HG03175 (cell line): ENCODE measurements at regions not wholly inside any gene's neighbourhood (a gene's known extent, or its start where the extent isn't known, plus 50 kb on each side); places are given as distances from the start of the nearest gene placed in this dataset.

Experiments used
- ATAC-seq: cut with Tn5 transposase; IDR thresholded peaks from one replicate; pipeline ENCODE4 v1.9.1; 2021; ENCODE audit warnings: mild to moderate bottlenecking, moderate library complexity; ENCODE audit not compliant: unreplicated experiment

- ATAC-seq = no peak
Observed at GRCh38 chr3:109532257-109533216, 195.2 kb upstream of the DPPA4 start.

- no peak for ATAC-seq
Observed at GRCh38 chr3:109545746-109546145, 208.4 kb upstream of the DPPA4 start.

- no peak for ATAC-seq
Observed at GRCh38 chr3:109548192-109548938, 211.0 kb upstream of the DPPA4 start.

GRCh38 chr3:109553591-109554371, 216.4 kb upstream of the DPPA4 start:
- ATAC-seq = no peak

GRCh38 chr3:109559389-109559788, 222.0 kb upstream of the DPPA4 start:
- no peak for ATAC-seq

- ATAC-seq = no peak
Observed at GRCh38 chr3:109563149-109563548, 225.8 kb upstream of the DPPA4 start.

GRCh38 chr3:109569135-109569846, 231.9 kb upstream of the DPPA4 start:
- no peak for ATAC-seq

GRCh38 chr3:109570408-109570807, 233.1 kb upstream of the DPPA4 start:
- ATAC-seq = no peak

GRCh38 chr3:109572301-109572700, 235.0 kb upstream of the DPPA4 start:
- no peak for ATAC-seq

GRCh38 chr3:109596991-109597390, 259.6 kb upstream of the DPPA4 start:
- ATAC-seq = no peak

- ATAC-seq = no peak
Observed at GRCh38 chr3:109597444-109597843, 260.1 kb upstream of the DPPA4 start.

GRCh38 chr3:109607897-109608296, 270.6 kb upstream of the DPPA4 start:
- no peak for ATAC-seq

GRCh38 chr3:109608574-109608973, 271.2 kb upstream of the DPPA4 start:
- ATAC-seq = no peak

- ATAC-seq = no peak
Observed at GRCh38 chr3:109618766-109619378, 281.5 kb upstream of the DPPA4 start.

- no peak for ATAC-seq
Observed at GRCh38 chr3:109631897-109632296, 294.6 kb upstream of the DPPA4 start.

- ATAC-seq = no peak
Observed at GRCh38 chr3:109640146-109640652, 302.9 kb upstream of the DPPA4 start.

GRCh38 chr3:109642025-109642424, 304.7 kb upstream of the DPPA4 start:
- no peak for ATAC-seq

- ATAC-seq = no peak
Observed at GRCh38 chr3:109643590-109643989, 306.2 kb upstream of the DPPA4 start.

- no peak for ATAC-seq
Observed at GRCh38 chr3:109644332-109644731, 307.0 kb upstream of the DPPA4 start.

GRCh38 chr3:109644746-109645145, 307.4 kb upstream of the DPPA4 start:
- no peak for ATAC-seq
